ENCODE measurements at regions not wholly inside any gene's neighbourhood (a gene's known extent, or its start where the extent isn't known, plus 50 kb on each side); places are given as distances from the start of the nearest gene placed in this dataset.

DNA sequence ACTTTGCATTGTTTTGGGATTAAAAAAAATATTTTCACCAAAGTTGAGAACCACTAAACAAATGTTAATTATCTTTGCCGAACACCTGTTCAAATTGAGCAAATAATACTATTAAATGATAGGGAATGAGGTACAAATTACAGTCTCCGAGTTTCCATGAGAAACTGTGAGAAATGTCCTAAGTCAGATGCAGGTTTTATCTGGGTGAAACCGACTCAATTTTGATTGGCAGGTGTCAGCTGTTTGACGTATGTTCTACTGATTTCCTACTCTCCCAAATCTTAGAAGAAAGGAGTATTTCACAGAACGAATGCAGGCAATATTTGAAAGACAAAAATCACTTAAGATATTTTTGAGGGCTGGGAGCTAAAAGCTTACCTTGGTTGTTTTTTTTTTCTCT is 622.0 kb upstream of the GOT2 start:
- TF ChIP-seq, protein P1, sequence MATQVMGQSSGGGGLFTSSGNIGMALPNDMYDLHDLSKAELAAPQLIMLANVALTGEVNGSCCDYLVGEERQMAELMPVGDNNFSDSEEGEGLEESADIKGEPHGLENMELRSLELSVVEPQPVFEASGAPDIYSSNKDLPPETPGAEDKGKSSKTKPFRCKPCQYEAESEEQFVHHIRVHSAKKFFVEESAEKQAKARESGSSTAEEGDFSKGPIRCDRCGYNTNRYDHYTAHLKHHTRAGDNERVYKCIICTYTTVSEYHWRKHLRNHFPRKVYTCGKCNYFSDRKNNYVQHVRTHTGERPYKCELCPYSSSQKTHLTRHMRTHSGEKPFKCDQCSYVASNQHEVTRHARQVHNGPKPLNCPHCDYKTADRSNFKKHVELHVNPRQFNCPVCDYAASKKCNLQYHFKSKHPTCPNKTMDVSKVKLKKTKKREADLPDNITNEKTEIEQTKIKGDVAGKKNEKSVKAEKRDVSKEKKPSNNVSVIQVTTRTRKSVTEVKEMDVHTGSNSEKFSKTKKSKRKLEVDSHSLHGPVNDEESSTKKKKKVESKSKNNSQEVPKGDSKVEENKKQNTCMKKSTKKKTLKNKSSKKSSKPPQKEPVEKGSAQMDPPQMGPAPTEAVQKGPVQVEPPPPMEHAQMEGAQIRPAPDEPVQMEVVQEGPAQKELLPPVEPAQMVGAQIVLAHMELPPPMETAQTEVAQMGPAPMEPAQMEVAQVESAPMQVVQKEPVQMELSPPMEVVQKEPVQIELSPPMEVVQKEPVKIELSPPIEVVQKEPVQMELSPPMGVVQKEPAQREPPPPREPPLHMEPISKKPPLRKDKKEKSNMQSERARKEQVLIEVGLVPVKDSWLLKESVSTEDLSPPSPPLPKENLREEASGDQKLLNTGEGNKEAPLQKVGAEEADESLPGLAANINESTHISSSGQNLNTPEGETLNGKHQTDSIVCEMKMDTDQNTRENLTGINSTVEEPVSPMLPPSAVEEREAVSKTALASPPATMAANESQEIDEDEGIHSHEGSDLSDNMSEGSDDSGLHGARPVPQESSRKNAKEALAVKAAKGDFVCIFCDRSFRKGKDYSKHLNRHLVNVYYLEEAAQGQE (IDR thresholded peaks at IDR 0.05; ENCODE audit: insufficient read depth in 1 of 2, low read depth in 2 of 2, low read length in 2 of 2): no peak
- TF ChIP-seq POLR2AphosphoS5 (IDR thresholded peaks at IDR 0.05; ENCODE audit: low read depth, low read length) (no peak), SIN3A (IDR thresholded peaks at IDR 0.05; ENCODE audit: borderline replicate concordance, insufficient read depth, low read length) (no peak)

All from PFSK-1 (cell line).